ENCODE measurements at regions not wholly inside any gene's neighbourhood (a gene's known extent, or its start where the extent isn't known, plus 50 kb on each side); places are given as distances from the start of the nearest gene placed in this dataset.
"Not testable (repeated sequence)": the region's sequence is repeated elsewhere in the genome, so short reads cannot be mapped to it uniquely, and the experiment has no call there.

GRCh38 chr11:97687111-97687510 lies 1297.3 kb downstream of the JRKL start:
- no peak for TF ChIP-seq CTCF (conservative IDR thresholded peaks at IDR 0.05; ENCODE audit: control insufficient read depth, insufficient read depth, low read depth, low read length)
- no peak overlapping the region for H3K4me3 ChIP-seq (ENCODE audit: control insufficient read depth, low read depth, low read length)
- DNase-seq (ENCODE audit: low read depth): no peak

- no peak overlapping the region for H3K4me3 ChIP-seq (ENCODE audit: control insufficient read depth, low read depth, low read length)
- no peak for DNase-seq (ENCODE audit: low read depth)
- TF ChIP-seq CTCF (conservative IDR thresholded peaks at IDR 0.05; ENCODE audit: control insufficient read depth, insufficient read depth, low read depth, low read length): no peak
Measured at GRCh38 chr11:97691061-97691460, 1301.2 kb downstream of the JRKL start.

GRCh38 chr11:97702951-97703350 lies 1313.1 kb downstream of the JRKL start:
- TF ChIP-seq CTCF (conservative IDR thresholded peaks at IDR 0.05; ENCODE audit: control insufficient read depth, insufficient read depth, low read depth, low read length): no peak
- no peak overlapping the region for H3K4me3 ChIP-seq (ENCODE audit: control insufficient read depth, low read depth, low read length)
- no peak for DNase-seq (ENCODE audit: low read depth)

GRCh38 chr11:97703851-97704250 lies 1314.0 kb downstream of the JRKL start:
- no peak for DNase-seq (ENCODE audit: low read depth)
- H3K4me3 ChIP-seq (ENCODE audit: control insufficient read depth, low read depth, low read length): no peak overlapping the region
- no peak for TF ChIP-seq CTCF (conservative IDR thresholded peaks at IDR 0.05; ENCODE audit: control insufficient read depth, insufficient read depth, low read depth, low read length)

- H3K4me3 ChIP-seq (ENCODE audit: control insufficient read depth, low read depth, low read length); DNase-seq (ENCODE audit: low read depth): not testable (repeated sequence)
Measured at GRCh38 chr11:97705441-97705840, 1315.3 kb upstream of the CNTN5 start.

- H3K4me3 ChIP-seq (ENCODE audit: control insufficient read depth, low read depth, low read length): no peak overlapping the region
- no peak for TF ChIP-seq CTCF (conservative IDR thresholded peaks at IDR 0.05; ENCODE audit: control insufficient read depth, insufficient read depth, low read depth, low read length)
- no peak for DNase-seq (ENCODE audit: low read depth)
Measured at GRCh38 chr11:97717922-97718321, 1302.8 kb upstream of the CNTN5 start.

- no peak for TF ChIP-seq CTCF (conservative IDR thresholded peaks at IDR 0.05; ENCODE audit: control insufficient read depth, insufficient read depth, low read depth, low read length)
- H3K4me3 ChIP-seq (ENCODE audit: control insufficient read depth, low read depth, low read length): no peak overlapping the region
- DNase-seq (ENCODE audit: low read depth): peak; percentile 74
Measured at GRCh38 chr11:97722065-97722464, 1298.7 kb upstream of the CNTN5 start.

Measured in fibroblast of mammary gland (primary cell).